GM23338 (cell line): ENCODE measurements at regions not wholly inside any gene's neighbourhood (a gene's known extent, or its start where the extent isn't known, plus 50 kb on each side); places are given as distances from the start of the nearest gene placed in this dataset.

Experiments used
- ATAC-seq: fragments of 200-7000 bp; cut with Tn5 transposase; 3 replicates; pipeline ENCODE4 v1.9.1; 2020
- DNase-seq: peaks from one replicate; pipeline ENCODE4 v3.0.0-alpha.2; 2015; ENCODE audit warnings: low spot score
- H2AFZ ChIP-seq: fragments of 200-600 bp; sonication (generic); 2 replicates; pipeline ENCODE4 v1.8.0; 2016; ENCODE audit warnings: antibody characterized with exemption, mild to moderate bottlenecking, moderate library complexity
- H3F3A ChIP-seq: fragments of 200-600 bp; sonication (generic); replicated peaks from 2 replicates; pipeline ENCODE4 v1.8.0; 2017; ENCODE audit warnings: antibody characterized with exemption, mixed run types, low read depth
- H3K27ac ChIP-seq: fragments of 200-600 bp; sonication (generic); 2 replicates; pipeline ENCODE4 v1.6.1; 2016; ENCODE audit warnings: low read depth
- H3K27me3 ChIP-seq: fragments of 200-600 bp; sonication (generic); 2 replicates; pipeline ENCODE4 v1.8.0; 2016; ENCODE audit warnings: mild to moderate bottlenecking, mixed run types, moderate library complexity; ENCODE audit not compliant: insufficient read depth
- H3K36me3 ChIP-seq: fragments of 200-600 bp; sonication (generic); 2 replicates; pipeline ENCODE4 v1.8.0; 2016; ENCODE audit warnings: mild to moderate bottlenecking; ENCODE audit not compliant: insufficient read depth
- H3K4me1 ChIP-seq: fragments of 200-600 bp; sonication (generic); 2 replicates; pipeline ENCODE4 v1.8.0; 2016; ENCODE audit warnings: mild to moderate bottlenecking, moderate library complexity; ENCODE audit not compliant: insufficient read depth
- H3K4me2 ChIP-seq: fragments of 200-600 bp; sonication (generic); 2 replicates; pipeline ENCODE4 v1.7.1; 2017; ENCODE audit warnings: mixed run types
- H3K4me3 ChIP-seq: fragments of 200-600 bp; sonication (generic); 2 replicates; pipeline ENCODE4 v1.6.1; 2016; ENCODE audit warnings: mixed run types
- H3K79me2 ChIP-seq: fragments of 200-600 bp; sonication (generic); replicated peaks from 2 replicates; pipeline ENCODE4 v1.8.0; 2017; ENCODE audit warnings: mild to moderate bottlenecking; ENCODE audit not compliant: insufficient read depth
- H3K9me2 ChIP-seq: fragments of 200-600 bp; sonication (generic); 2 replicates; pipeline ENCODE4 v1.8.0; 2017; ENCODE audit not compliant: insufficient read depth
- H4K20me1 ChIP-seq: fragments of 200-600 bp; sonication (generic); replicated peaks from 2 replicates; pipeline ENCODE4 v1.8.0; 2017; ENCODE audit warnings: mild to moderate bottlenecking; ENCODE audit not compliant: insufficient read depth
- H3K27ac Mint-ChIP-seq: 2 replicates; pipeline ENCODE4 v1.8.0; 2020; ENCODE audit warnings: inconsistent platforms, mild to moderate bottlenecking, moderate library complexity, mixed read lengths
- H3K27me3 Mint-ChIP-seq: 3 replicates; pipeline ENCODE4 v1.8.0; 2022; ENCODE audit warnings: low read depth, mild to moderate bottlenecking, moderate library complexity, mixed read lengths, inconsistent platforms; ENCODE audit not compliant: insufficient read depth, poor library complexity
- H3K36me3 Mint-ChIP-seq: 3 replicates; pipeline ENCODE4 v1.8.0; 2021; ENCODE audit warnings: low read depth, mild to moderate bottlenecking, inconsistent platforms, moderate library complexity, mixed read lengths
- H3K4me1 Mint-ChIP-seq: 3 replicates; pipeline ENCODE4 v1.8.0; 2020; ENCODE audit warnings: mild to moderate bottlenecking, inconsistent platforms, mixed read lengths
- H3K4me3 Mint-ChIP-seq: 3 replicates; pipeline ENCODE4 v1.8.0; 2021; ENCODE audit warnings: moderate library complexity, mild to moderate bottlenecking, inconsistent platforms, mixed read lengths
- H3K9me3 Mint-ChIP-seq: 3 replicates; pipeline ENCODE4 v1.8.0; 2020; ENCODE audit warnings: moderate library complexity, mild to moderate bottlenecking, inconsistent platforms, mixed read lengths
- CREB1 ChIP-seq: fragments of 250-450 bp; sonication (Bioruptor Pico); IDR thresholded peaks from 2 replicates; pipeline ENCODE4 v1.5.0; 2020; ENCODE audit warnings: low read depth, mild to moderate bottlenecking, moderate library complexity
- CTCF ChIP-seq, 2 experiments: fragments of 200-600 bp in 1 of 2; sonication (generic) in 1 of 2; conservative IDR thresholded peaks; 2 replicates each; pipeline versions ENCODE4 v1.5.1 to v1.6.1; 2016 to 2017; ENCODE audit warnings: antibody characterized with exemption in 2 of 2, low read depth in 2 of 2, mild to moderate bottlenecking in 2 of 2, moderate library complexity in 1 of 2
- EZH2phosphoT487 ChIP-seq: fragments of 200-600 bp; sonication (generic); IDR thresholded peaks from one replicate; pipeline ENCODE4 v1.8.1; 2018; ENCODE audit warnings: antibody characterized with exemption; ENCODE audit not compliant: unreplicated experiment
- JUNB ChIP-seq: IDR thresholded peaks from one replicate; pipeline ENCODE4 v1.6.1; 2016; ENCODE audit warnings: antibody characterized with exemption; ENCODE audit not compliant: unreplicated experiment
- NANOG ChIP-seq: IDR thresholded peaks from 2 replicates; pipeline ENCODE4 v1.6.1; 2016; ENCODE audit warnings: antibody characterized with exemption, borderline replicate concordance
- POLR2AphosphoS5 ChIP-seq: IDR thresholded peaks from 2 replicates; pipeline ENCODE4 v1.6.1; 2016; ENCODE audit warnings: antibody characterized with exemption, low read depth
- REST ChIP-seq: IDR thresholded peaks from one replicate; pipeline ENCODE4 v1.6.1; 2018; ENCODE audit warnings: antibody characterized with exemption; ENCODE audit not compliant: unreplicated experiment
- STAT1 ChIP-seq: IDR thresholded peaks from one replicate; pipeline ENCODE4 v1.6.1; 2016; ENCODE audit warnings: antibody characterized with exemption; ENCODE audit not compliant: unreplicated experiment
- ZNF114 ChIP-seq: fragments of 250-450 bp; sonication (Bioruptor Pico); IDR thresholded peaks from 2 replicates; pipeline ENCODE4 v1.5.0; 2020; ENCODE audit warnings: mild to moderate bottlenecking, moderate library complexity
- ZNF331 ChIP-seq: fragments of 250-450 bp; sonication (Bioruptor Pico); IDR thresholded peaks from 2 replicates; pipeline ENCODE4 v1.5.0; 2020; ENCODE audit warnings: low read depth, mild to moderate bottlenecking, moderate library complexity

GRCh38 chr3:3927198-3927597 lies 128.0 kb downstream of the LRRN1 start:
- Mint-ChIP-seq H3K4me1 (peaks cover 7% of the 10 kb centered on the region), H3K27ac (no peak overlapping the region), H3K4me3 (no peak overlapping the region), H3K9me3 (peaks cover 72% of the 10 kb centered on the region), H3K36me3 (peaks cover 9% of the 10 kb centered on the region), H3K27me3 (no peaks in the 10 kb centered on the region)
- no peaks in the 10 kb centered on the region for H4K20me1 ChIP-seq
- no peak overlapping the region for H2AFZ ChIP-seq
- H3K4me2 ChIP-seq, result no peak overlapping the region
- TF ChIP-seq POLR2AphosphoS5, result no peak
- no peak for TF ChIP-seq EZH2phosphoT487
- no peak for TF ChIP-seq JUNB
- TF ChIP-seq ZNF331 (CRISPR knock-in tag), result no peak
- TF ChIP-seq REST, result no peak
- TF ChIP-seq ZNF114 (CRISPR knock-in tag), result no peak
- no peak for TF ChIP-seq CTCF (conservative IDR thresholded peaks at IDR 0.05; ENCODE audit: low read depth in 2 of 2)
- no peak for TF ChIP-seq STAT1
- TF ChIP-seq NANOG, result no peak
- TF ChIP-seq CREB1 (CRISPR knock-in tag), result no peak
- no peaks in the 10 kb centered on the region for H3K79me2 ChIP-seq
- H3K4me3 ChIP-seq, result no peak overlapping the region
- no peak overlapping the region for H3K27ac ChIP-seq
- no peaks in the 10 kb centered on the region for H3K36me3 ChIP-seq
- peaks cover 15% of the 10 kb centered on the region for H3K4me1 ChIP-seq
- ATAC-seq, result no peak
- no peak for DNase-seq
- no peaks in the 10 kb centered on the region for H3K27me3 ChIP-seq
- H3K9me2 ChIP-seq, result no peaks in the 10 kb centered on the region; the same call in 1 of the 2 replicates
- no peaks in the 10 kb centered on the region for H3F3A ChIP-seq

- no peak for ATAC-seq
- Mint-ChIP-seq H3K27me3 (no peaks in the 10 kb centered on the region), H3K4me3 (no peak overlapping the region), H3K36me3 (peaks cover 9% of the 10 kb centered on the region), H3K9me3 (peaks cover 71% of the 10 kb centered on the region), H3K4me1 (peaks cover 7% of the 10 kb centered on the region), H3K27ac (no peak overlapping the region)
- H3F3A ChIP-seq, result no peaks in the 10 kb centered on the region
- H3K36me3 ChIP-seq, result no peaks in the 10 kb centered on the region
- H3K9me2 ChIP-seq, result no peaks in the 10 kb centered on the region; the same call in 1 of the 2 replicates
- H3K79me2 ChIP-seq, result no peaks in the 10 kb centered on the region
- no peak overlapping the region for H3K4me2 ChIP-seq
- no peaks in the 10 kb centered on the region for H4K20me1 ChIP-seq
- no peaks in the 10 kb centered on the region for H3K27me3 ChIP-seq
- H3K27ac ChIP-seq, result no peak overlapping the region
- H3K4me1 ChIP-seq, result peaks cover 15% of the 10 kb centered on the region
- DNase-seq, result no peak
- H2AFZ ChIP-seq, result no peak overlapping the region
- no peak overlapping the region for H3K4me3 ChIP-seq
- TF ChIP-seq POLR2AphosphoS5 (no peak), NANOG (no peak), CTCF (conservative IDR thresholded peaks at IDR 0.05; ENCODE audit: low read depth in 2 of 2) (no peak), CREB1 (CRISPR knock-in tag) (no peak), EZH2phosphoT487 (no peak)
Measured at GRCh38 chr3:3927965-3928364, 128.7 kb downstream of the LRRN1 start.
